GM21717 (cell line): ENCODE measurements at regions not wholly inside any gene's neighbourhood (a gene's known extent, or its start where the extent isn't known, plus 50 kb on each side); places are given as distances from the start of the nearest gene placed in this dataset.

Experiments used
- ATAC-seq: cut with Tn5 transposase; IDR thresholded peaks from one replicate; pipeline ENCODE4 v1.9.1; 2021; ENCODE audit warnings: mild to moderate bottlenecking, moderate library complexity; ENCODE audit not compliant: unreplicated experiment

DNA sequence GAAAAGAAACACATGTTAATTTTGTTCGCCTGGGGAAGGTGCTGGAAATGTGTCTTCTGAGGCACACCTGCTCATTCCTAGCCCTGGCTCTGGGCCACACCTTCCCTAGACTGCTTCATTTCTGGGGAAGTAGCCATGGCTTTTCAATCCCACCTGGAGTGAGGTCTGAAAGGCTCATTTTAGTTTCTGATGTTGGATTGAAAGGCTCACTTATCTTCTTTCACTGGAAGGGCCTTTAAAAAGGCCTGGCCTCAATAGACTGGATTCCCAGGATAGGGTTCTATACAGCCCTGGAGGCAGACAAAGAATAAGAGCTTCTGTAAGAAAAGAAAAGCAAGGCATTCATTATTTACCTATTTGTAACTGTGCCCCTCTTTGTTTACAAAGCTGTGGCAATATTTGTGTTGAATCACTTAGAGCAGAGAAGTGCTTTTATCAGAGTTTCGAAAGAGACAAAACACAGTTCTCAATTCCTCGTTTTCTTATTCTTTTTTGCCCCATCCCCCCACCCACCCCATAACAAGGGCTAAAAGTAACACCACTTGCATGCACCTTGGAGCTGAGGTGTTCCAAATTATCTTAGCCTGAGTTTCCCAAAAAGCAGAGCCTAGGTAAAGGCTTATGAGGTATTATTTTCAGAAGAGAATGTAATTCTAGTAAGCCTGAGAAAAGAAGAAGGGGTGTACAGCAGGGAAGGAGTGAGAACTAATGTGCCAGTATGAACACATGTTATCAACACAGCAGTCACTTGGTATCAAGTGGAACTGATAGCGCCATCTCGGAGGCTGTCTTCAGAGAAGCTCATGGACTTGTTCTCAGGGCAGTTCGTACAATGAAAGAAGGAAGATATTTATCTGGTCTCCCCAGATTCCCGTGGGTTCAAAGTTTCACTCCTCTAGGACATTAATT is 413.1 kb downstream of the KCTD16 start:
- no peak for ATAC-seq

DNA sequence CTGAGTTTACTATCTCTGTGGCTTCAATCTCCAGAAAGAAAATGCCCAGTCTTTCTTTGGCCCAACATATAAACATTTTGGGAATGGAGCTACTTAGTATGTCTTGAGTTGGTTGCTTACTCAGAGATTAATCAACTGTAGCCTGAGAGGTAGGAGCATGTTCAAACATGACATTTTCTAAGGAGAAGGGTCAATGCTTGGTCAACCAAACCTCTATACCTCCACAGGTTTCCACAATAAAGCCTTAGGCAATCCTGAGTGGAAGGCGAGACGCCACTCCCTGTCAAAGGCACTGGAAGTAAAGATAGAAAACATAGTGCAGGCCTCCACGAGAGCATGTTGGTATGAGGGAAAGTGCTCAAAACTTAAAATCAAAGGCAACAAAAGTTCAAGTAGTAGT is 411.4 kb downstream of the KCTD16 start:
- no peak for ATAC-seq

DNA sequence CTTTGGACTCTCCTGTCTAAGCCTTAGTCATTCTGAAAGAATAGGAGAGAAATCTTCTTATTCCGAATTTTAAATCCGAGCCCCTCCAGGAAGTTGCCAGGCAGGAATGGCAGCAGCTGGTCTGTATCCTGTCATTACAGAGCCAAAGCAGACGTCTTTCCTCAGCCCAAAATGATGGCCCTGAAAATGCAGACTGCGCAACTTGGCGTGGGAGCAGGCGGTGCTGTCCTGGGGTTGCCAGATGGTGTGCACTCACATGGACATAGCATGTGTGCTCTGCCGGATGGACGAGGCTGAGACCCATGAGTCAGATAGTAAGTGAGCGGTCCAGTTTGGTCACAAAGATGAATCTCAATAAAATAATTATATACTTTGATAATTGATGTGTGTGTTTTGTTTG is 410.4 kb downstream of the KCTD16 start:
- ATAC-seq: no peak

DNA sequence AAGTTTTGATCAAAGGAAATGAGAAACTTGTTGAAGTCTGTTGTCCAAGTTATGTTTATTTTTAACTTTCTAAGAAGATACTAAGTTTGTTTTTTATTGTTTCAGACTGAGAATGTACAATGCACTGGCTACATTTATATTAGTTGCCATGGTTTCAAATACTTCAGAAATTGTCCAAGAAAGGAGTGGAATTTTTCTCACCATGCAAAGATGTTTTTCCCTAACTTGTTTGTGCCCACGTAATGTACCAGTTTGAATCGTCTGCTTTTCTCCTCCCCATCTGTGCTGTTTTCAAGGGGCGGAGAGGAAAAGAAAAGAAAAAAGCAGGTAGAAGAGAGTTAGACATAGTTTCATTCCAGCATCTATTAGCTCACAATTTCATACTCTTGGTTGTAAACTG is 407.0 kb downstream of the KCTD16 start:
- ATAC-seq: no peak

DNA sequence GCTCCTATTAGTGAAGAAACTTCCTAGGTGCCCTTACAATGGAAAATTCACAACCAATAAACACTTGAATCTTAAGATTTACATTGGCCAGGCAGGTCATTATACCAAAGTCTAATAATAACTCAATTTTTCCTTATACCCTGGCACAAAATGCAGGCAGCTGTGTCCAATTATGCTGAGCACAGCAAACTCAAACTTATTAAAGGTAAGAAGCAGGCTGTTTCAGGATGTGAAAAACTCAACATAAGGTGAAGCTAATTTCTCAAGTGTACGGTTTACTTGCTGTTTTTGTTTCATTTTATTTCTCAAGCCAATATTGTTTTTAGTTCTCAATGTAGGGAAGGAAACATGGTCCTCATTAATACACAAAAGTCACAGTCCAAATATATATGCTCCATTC is 405.1 kb downstream of the KCTD16 start:
- ATAC-seq: no peak

DNA sequence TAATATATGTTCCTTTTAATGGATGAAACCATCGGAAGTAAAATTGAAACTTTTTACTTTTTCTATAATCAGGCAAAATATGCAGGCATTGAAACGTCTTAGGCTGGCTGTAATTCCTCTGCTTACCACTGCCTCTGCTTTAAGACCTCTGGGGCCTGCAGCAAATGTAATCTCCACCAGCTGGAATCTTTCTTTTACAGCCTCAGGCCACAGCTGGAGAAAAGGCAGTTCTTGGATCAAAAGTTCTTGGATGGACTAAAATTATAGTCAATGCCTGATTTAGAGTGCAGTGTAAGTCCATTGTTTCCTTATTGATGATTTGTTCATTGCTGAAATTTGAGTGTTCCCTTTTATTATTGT is 396.7 kb downstream of the KCTD16 start:
- ATAC-seq: no peak

DNA sequence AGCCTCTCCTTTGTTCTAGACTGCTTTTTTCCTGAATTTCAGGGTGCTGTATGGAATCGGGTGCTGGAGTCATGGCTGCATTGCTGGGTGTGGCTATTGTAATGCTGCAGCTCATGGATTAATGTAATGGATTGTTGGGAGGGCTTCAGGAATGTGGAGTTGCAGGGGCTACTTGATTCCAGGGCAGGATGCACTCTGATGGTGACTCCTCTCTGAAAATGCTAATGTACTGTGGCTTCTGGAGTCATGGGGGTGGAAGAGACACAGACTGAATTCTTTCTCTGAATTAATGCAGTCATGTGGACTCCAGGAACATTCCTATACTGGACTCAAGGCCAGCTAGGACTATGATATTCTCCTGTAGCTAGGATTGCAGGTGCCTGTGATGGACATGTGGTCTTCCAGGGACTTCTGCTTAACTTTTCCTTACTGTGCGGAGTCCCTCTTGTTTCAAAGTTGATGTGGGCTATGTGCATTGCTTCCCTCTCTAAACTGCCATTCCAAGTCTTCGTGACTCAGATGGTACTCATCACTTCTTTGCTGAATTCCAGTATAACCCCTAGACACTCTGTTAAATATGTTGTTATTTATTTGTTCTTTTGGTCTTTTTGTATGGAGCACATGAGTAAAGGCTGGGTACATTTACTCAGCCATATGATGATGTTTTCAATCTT is 396.2 kb downstream of the KCTD16 start:
- no peak for ATAC-seq

DNA sequence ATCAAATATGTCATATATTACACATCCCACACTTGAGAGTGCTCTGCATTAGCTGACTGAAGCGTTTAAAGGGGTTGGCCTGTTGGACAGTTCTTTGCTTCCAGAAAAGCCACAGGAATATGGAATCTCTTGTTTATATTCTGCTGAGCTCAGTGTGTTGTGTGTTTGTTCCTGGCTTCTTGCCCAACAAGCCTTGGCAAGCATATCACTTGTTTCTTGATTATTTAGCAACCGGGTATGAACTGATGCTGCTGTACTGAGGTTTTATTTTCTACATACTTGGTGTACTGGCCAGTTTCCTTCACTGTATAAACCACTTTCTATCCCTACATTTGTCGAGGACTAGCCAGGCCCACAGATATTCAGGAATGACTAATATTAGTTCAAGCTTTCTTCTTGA is 378.9 kb downstream of the KCTD16 start:
- no peak for ATAC-seq

DNA sequence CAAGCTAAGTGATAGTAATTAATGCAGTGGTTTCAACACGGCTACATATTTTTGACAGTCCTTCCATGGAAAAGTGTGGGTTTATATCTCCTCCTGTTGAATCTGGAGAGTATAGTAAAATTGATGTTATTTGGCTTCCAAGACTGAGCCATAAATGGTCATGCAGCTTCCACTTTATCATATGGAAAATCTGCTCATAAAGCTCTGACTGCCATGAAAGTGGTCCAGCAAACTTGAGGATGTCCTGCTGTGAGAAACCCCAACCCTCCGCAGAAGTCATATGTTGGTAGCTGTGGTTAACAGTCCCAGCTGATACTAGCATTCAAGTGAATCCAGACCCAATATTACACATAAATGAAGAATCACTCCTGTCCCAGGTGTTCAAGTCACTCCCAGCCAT is 378.3 kb downstream of the KCTD16 start:
- ATAC-seq: no peak

DNA sequence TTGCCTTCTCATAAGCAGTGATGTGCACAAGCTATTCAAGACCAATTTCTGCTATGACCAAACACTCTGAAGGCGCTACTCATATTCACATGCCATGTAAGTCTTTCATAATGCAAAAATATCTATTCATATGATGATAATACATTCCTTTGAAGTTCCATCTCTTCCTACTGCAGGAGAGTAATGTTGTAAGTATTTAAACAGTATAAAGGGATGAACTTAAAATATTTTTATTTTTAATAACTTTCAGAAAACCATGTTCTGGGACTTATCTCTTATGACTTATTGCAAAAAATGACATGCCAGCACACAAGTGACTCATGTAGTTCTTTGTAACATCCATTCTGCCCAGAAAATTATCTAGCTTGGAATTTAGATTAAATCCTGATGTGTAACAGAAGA is 376.4 kb downstream of the KCTD16 start:
- ATAC-seq: no peak

DNA sequence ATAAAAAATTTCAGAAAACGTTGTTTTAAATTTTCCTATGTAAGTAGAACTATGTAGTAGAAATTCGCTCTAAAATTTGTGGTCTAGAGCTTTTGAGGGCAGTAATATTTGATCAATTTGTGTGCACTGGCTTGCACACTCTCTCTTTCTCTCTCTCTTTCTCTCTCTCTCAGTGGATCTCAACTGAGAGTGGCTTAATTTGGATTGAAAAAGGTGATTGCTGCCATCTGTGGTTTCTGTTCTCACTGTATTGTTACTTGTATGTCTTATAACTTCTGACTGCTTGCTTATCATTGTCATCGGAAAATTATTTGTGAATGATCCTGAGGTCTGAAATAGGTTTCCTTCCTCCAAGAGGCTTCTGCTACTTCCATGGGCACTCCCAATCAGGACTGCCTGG is 368.2 kb downstream of the KCTD16 start:
- ATAC-seq: no peak
